OCI-LY1 (cell line): ENCODE measurements at regions not wholly inside any gene's neighbourhood (a gene's known extent, or its start where the extent isn't known, plus 50 kb on each side); places are given as distances from the start of the nearest gene placed in this dataset.

Experiments used
- CTCF ChIP-seq: fragments of 200-600 bp; sonication (generic), shearing (Covaris generic); IDR thresholded peaks from 2 replicates; pipeline ENCODE4 v1.5.1; 2017; ENCODE audit warnings: mild to moderate bottlenecking, antibody characterized with exemption, low read length, moderate library complexity, mixed read lengths
- EZH2 ChIP-seq: fragments of 200-600 bp; sonication (generic), shearing (Covaris generic); IDR thresholded peaks from 2 replicates; pipeline ENCODE4 v1.8.0; 2017; ENCODE audit warnings: borderline replicate concordance, mixed run types, mild to moderate bottlenecking, antibody characterized with exemption, low read length, moderate library complexity, mixed read lengths

GRCh38 chr4:111695677-111696076 is 449.6 kb upstream of the FAM241A start:
- TF ChIP-seq CTCF (no peak), EZH2 (no peak)
